Endodermal cell (in vitro differentiated cells): ENCODE measurements at regions not wholly inside any gene's neighbourhood (a gene's known extent, or its start where the extent isn't known, plus 50 kb on each side); places are given as distances from the start of the nearest gene placed in this dataset.

Experiments used
- DNase-seq: peaks from one replicate; pipeline ENCODE4 v3.0.0-alpha.2; 2017
- H3K27ac ChIP-seq: 2 replicates; pipeline ENCODE4 v1.5.1; 2013; ENCODE audit warnings: mild to moderate bottlenecking, low read depth, low read length, moderate library complexity
- H3K27me3 ChIP-seq: 2 replicates; pipeline ENCODE4 v1.6.1; 2013; ENCODE audit warnings: mild to moderate bottlenecking, low read length, moderate library complexity; ENCODE audit not compliant: insufficient read depth, control insufficient read depth, poor library complexity, severe bottlenecking
- H3K36me3 ChIP-seq: 2 replicates; pipeline ENCODE4 v1.7.0; 2013; ENCODE audit warnings: mild to moderate bottlenecking, low read length, moderate library complexity; ENCODE audit not compliant: control insufficient read depth, insufficient read depth
- H3K4me1 ChIP-seq: one replicate; pipeline ENCODE4 v1.7.0; 2013; ENCODE audit warnings: low read length; ENCODE audit not compliant: control insufficient read depth, insufficient read depth
- H3K4me3 ChIP-seq: 2 replicates; pipeline ENCODE4 v1.5.1; 2013; ENCODE audit warnings: mild to moderate bottlenecking, low read length, moderate library complexity
- H3K9ac ChIP-seq: 2 replicates; pipeline ENCODE4 v1.6.1; 2013; ENCODE audit warnings: mild to moderate bottlenecking, low read length, moderate library complexity; ENCODE audit not compliant: poor library complexity, severe bottlenecking; ENCODE audit errors: extremely low read depth
- H3K9me3 ChIP-seq: 2 replicates; pipeline ENCODE4 v1.6.1; 2013; ENCODE audit warnings: mild to moderate bottlenecking, low read length, moderate library complexity; ENCODE audit not compliant: control insufficient read depth
- H3K27ac Mint-ChIP-seq: 2 replicates; pipeline ENCODE4 v1.8.0; 2020; ENCODE audit warnings: mixed read lengths
- H3K27me3 Mint-ChIP-seq: 2 replicates; pipeline ENCODE4 v1.8.0; 2021; ENCODE audit warnings: mild to moderate bottlenecking, mixed read lengths; ENCODE audit not compliant: insufficient read depth
- H3K36me3 Mint-ChIP-seq: 2 replicates; pipeline ENCODE4 v1.8.0; 2020; ENCODE audit warnings: low read depth, mixed read lengths
- H3K4me1 Mint-ChIP-seq: 2 replicates; pipeline ENCODE4 v1.8.0; 2020; ENCODE audit warnings: mixed read lengths
- H3K4me3 Mint-ChIP-seq: 2 replicates; pipeline ENCODE4 v1.8.0; 2020; ENCODE audit warnings: mild to moderate bottlenecking, moderate library complexity, mixed read lengths
- H3K9me3 Mint-ChIP-seq: 2 replicates; pipeline ENCODE4 v1.8.0; 2020; ENCODE audit warnings: mild to moderate bottlenecking, mixed read lengths
- CTCF ChIP-seq: fragments of 200-600 bp; sonication (generic); conservative IDR thresholded peaks from 2 replicates; pipeline ENCODE4 v1.5.0; 2021; ENCODE audit warnings: antibody characterized with exemption, mild to moderate bottlenecking
- WGBS, 2 experiments: methylation state at CpG; one replicate each; pipeline versions ENCODE4 v1.1.5 to v1.1.7; 2013; ENCODE audit warnings: missing lambda C conversion rate in 2 of 2, mixed read lengths in 1 of 2; ENCODE audit not compliant: insufficient coverage in 1 of 2, insufficient read length in 1 of 2; 5-methylcytosine and 5-hydroxymethylcytosine counted together

GRCh38 chr2:193670478-193670877 lies 1475.7 kb upstream of the TMEFF2 start:
- Mint-ChIP-seq H3K4me3 (no peak overlapping the region), H3K36me3 (no peaks in the 10 kb centered on the region), H3K9me3 (no peaks in the 10 kb centered on the region), H3K27me3 (no peaks in the 10 kb centered on the region), H3K27ac (no peak overlapping the region), H3K4me1 (no peaks in the 10 kb centered on the region)
- no peak overlapping the region for H3K9ac ChIP-seq
- no peaks in the 10 kb centered on the region for H3K9me3 ChIP-seq
- 92 to 93% methylated on average over 1 of the region's 1 CpG for WGBS, 2 experiments
- DNase-seq: no peak
- no peaks in the 10 kb centered on the region for H3K4me1 ChIP-seq
- H3K27ac ChIP-seq: no peak overlapping the region
- no peak for TF ChIP-seq CTCF
- H3K27me3 ChIP-seq: no peaks in the 10 kb centered on the region
- H3K4me3 ChIP-seq: no peak overlapping the region
- H3K36me3 ChIP-seq: no peaks in the 10 kb centered on the region

GRCh38 chr2:193668557-193669323 lies 1474.0 kb upstream of the TMEFF2 start:
- DNase-seq: no peak
- no peak for TF ChIP-seq CTCF
- Histone ChIP-seq H3K9ac (no peak overlapping the region), H3K4me3 (no peak overlapping the region), H3K27ac (no peak overlapping the region), H3K9me3 (no peaks in the 10 kb centered on the region), H3K4me1 (no peaks in the 10 kb centered on the region), H3K36me3 (no peaks in the 10 kb centered on the region), H3K27me3 (no peaks in the 10 kb centered on the region)
- Mint-ChIP-seq H3K27ac (no peak overlapping the region), H3K9me3 (no peaks in the 10 kb centered on the region), H3K27me3 (no peaks in the 10 kb centered on the region), H3K4me3 (no peak overlapping the region), H3K36me3 (no peaks in the 10 kb centered on the region), H3K4me1 (no peaks in the 10 kb centered on the region)
- WGBS, 2 experiments: 87% methylated on average over 4 of the region's 4 CpGs; no CpG with 5 or more reads in 1 of the 2 experiments

GRCh38 chr2:193627927-193628272 lies 1433.2 kb upstream of the TMEFF2 start:
- H3K4me1 ChIP-seq: no peaks in the 10 kb centered on the region

More at GRCh38 chr2:193627927-193628272, 1433.2 kb upstream of the TMEFF2 start:
- Mint-ChIP-seq H3K27ac (no peak overlapping the region), H3K4me1 (no peaks in the 10 kb centered on the region), H3K9me3 (peaks cover 11% of the 10 kb centered on the region), H3K4me3 (no peak overlapping the region), H3K36me3 (peaks cover 2% of the 10 kb centered on the region), H3K27me3 (no peaks in the 10 kb centered on the region)
- DNase-seq: no peak
- Histone ChIP-seq H3K27me3 (no peaks in the 10 kb centered on the region), H3K9ac (no peak overlapping the region), H3K4me3 (no peak overlapping the region), H3K36me3 (no peaks in the 10 kb centered on the region), H3K27ac (no peak overlapping the region), H3K9me3 (no peaks in the 10 kb centered on the region)
- no peak for TF ChIP-seq CTCF
- 91% methylated on average over 1 of the region's 1 CpG; no CpG with 5 or more reads in 1 of the 2 experiments for WGBS, 2 experiments
